ENCODE measurements at regions not wholly inside any gene's neighbourhood (a gene's known extent, or its start where the extent isn't known, plus 50 kb on each side); places are given as distances from the start of the nearest gene placed in this dataset.
"Not testable (repeated sequence)": the region's sequence is repeated elsewhere in the genome, so short reads cannot be mapped to it uniquely, and the experiment has no call there.

DNA sequence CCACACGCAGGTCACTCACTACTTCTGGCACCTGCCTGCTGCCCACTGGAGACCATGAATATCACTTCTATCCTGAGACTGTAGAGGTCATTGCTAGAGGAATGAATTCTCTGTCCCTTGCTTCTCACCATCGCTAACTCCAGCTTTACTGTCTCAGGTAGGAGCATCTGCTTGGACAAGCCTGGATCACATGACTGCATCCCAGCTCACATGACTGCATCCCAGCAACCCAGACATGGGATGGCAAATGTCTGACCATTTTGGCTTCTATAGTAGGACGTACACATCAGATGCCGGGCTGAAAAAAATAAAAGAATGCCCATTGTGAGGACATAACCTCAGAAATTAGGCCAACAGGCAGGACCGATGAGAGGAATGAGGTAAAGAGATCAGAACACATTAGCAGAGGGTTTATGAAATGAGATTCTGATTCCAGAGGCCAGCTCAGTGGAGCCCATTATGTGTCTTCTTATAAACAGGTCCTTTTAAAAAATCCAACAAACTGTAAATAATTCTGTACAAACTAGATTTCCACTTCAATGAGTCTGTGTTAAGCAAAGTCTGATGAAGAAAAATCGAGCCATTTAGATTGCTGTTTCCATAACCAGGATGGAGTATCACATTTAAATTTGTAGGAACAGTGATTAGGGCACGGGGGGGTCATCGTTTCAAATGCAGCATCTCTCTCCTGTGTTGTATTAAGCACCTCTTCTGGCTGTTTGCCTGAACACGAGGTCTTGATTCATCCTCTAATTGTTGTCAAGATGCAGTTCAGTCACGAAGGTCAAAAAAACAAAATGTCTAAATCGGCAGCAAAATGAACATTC, 126.7 kb downstream of the MTHFS start:
- DNase-seq = no peak

- no peak for DNase-seq
Observed at GRCh38 chr15:79773128-79773527, 123.7 kb downstream of the MTHFS start.

- DNase-seq = no peak
Observed at GRCh38 chr15:79775821-79776220, 121.0 kb downstream of the MTHFS start.

DNA sequence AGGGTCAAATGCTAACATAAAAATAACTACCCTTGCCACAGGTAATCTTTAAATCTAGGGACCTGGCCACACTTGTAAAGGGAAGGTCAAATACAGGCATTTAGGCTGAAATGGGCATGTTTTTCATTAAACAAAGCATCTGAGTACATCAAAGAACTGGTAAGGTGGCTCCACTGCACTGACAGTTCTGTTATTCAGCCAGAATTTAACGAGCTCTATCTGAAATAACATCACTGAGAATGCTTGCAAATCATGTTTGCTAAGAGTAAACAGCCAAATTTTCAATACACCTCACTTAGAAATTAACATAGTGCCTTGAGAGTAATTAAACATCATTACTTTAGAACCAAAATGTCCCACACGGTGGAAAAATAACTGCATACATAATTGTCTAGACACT, 118.9 kb downstream of the MTHFS start:
- DNase-seq = no peak

DNA sequence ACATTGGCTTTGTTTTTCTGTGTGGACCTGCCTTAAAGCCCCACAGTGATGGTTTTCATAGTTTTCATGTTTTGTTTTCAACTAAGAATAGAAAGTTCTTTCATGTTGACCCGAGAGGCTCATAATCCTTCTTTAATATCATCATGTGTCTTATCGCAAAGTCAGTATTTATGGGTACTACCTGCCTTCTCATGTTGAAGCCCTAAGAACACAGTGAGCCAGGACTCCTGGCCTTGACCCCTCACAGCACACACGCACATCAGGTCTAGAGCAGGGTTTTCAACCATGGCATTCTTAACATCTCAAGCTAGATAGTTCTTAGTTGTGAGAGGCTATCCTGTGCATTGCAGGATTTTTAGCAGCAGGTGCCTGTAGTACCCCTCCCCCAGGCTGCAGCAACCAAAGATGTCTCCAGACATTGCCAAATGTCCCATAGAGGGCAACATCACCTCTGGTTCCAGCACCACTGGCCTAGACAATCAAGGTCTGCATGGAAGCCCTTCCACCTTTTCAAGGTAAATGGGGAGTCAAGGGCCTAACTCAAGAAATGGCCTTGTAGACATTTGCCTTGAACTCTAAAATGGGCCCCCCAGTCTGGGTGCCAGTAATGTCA, 118.3 kb downstream of the MTHFS start:
- DNase-seq = no peak

- no peak for DNase-seq
Observed at GRCh38 chr15:79779746-79780145, 117.1 kb downstream of the MTHFS start.

DNA sequence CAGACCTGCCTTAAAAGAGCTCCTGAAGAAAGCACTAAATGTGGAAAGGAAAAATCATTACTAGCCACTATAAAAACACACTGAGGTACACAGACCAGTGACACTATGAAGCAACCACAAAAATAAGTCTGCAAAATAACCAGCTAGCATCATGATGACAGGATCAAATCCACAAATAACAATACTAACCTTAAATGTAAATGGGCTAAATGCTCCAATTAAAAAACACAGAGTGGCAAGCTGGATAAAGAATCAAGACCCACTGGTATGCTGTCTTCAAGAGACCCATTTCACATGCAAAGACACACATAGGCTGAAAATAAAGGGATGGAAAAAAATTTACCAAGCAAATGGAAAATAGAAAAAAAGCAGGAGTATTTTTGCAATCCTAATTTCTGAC, 114.5 kb downstream of the MTHFS start:
- not testable (repeated sequence) for DNase-seq
